ENCODE measurements at regions not wholly inside any gene's neighbourhood (a gene's known extent, or its start where the extent isn't known, plus 50 kb on each side); places are given as distances from the start of the nearest gene placed in this dataset.
"Not testable (repeated sequence)": the region's sequence is repeated elsewhere in the genome, so short reads cannot be mapped to it uniquely, and the experiment has no call there.

DNA sequence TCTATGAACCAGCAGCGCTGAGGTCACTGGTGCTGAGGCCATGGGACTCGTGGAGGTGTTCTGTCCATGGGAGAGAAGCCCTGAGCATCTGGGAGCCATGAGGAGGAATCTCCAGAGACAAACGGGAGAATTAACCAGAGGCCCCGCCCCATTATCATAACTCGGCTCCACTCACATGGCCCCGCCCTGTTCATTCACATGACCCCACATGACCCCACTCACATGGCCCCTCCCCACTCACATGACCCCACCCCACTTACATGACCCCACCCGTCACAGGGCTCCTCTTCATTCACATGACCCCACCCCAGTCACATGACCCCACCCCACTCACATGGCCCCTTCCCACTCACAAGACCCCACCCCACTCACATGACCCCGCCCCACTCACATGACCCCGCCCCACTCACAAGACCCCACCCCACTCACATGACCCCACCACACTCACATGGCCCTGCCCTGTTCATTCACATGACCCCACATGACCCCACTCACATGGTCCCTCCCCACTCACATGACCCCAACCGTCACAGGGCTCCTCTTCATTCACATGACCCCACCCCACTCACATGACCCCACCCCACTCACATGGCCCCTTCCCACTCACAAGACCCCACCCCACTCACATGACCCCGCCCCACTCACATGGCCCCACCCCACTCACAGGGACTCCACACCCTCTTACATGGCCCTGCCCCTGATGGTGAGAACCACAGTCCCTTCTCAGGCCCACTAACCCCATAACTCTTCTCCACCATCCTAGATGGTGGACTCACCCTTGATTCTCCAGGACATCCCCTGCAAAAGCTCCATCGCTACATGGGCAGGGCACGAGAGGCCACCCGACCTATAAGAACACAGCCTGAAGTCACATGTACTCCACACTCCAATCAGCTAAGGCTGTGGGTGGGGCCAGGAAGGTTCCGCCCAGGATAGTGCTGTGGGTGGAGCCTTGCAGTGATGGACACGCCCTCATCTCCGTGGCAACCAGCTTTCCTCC, 151.1 kb upstream of the SFSWAP start:
- Histone ChIP-seq H3K4me1 (ENCODE audit: control insufficient read depth in 3 of 3, insufficient read depth in 3 of 3, low read length in 3 of 3) (no peaks in the 10 kb centered on the region), H3K9ac (ENCODE audit: low read depth in 1 of 3, low read length in 3 of 3) (no peak overlapping the region), H3K4me3 (ENCODE audit: low read length in 3 of 3) (no peak overlapping the region), H3K36me3 (ENCODE audit: control insufficient read depth in 3 of 3, insufficient read depth in 3 of 3, low read length in 3 of 3) (no peaks in the 10 kb centered on the region), H3K27ac (ENCODE audit: low read depth, low read length) (no peak overlapping the region), H3K27me3 (ENCODE audit: control insufficient read depth in 3 of 3, insufficient read depth in 3 of 3, low read length in 3 of 3) (peaks cover 6 to 16% (median 7%) of the 10 kb centered on the region in 3 donors), H3K9me3 (ENCODE audit: control insufficient read depth in 3 of 3, low read length in 3 of 3) (no peaks in the 10 kb centered on the region)

DNA sequence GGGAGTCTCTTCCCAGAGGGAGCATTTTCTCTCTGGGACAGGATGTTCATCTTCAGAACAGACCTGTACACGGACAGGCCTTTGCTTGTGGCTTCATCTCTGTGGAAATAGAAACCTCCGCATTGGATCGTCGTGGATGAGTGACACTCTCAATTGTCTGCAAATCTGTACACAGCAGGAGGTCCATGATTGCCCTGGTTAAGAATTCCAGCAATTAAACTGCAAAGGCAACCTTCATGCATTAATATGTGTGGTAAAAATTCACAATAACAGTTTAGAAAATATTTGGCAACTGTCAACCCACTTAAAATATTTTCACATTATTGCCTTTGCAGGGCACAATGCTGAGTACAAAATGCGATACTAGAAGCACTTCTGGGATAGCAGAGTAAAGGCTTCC, 149.8 kb upstream of the SFSWAP start:
- Histone ChIP-seq H3K9me3 (ENCODE audit: control insufficient read depth in 3 of 3, low read length in 3 of 3) (no peaks in the 10 kb centered on the region), H3K4me1 (ENCODE audit: control insufficient read depth in 3 of 3, insufficient read depth in 3 of 3, low read length in 3 of 3) (no peaks in the 10 kb centered on the region), H3K36me3 (ENCODE audit: control insufficient read depth in 3 of 3, insufficient read depth in 3 of 3, low read length in 3 of 3) (no peaks in the 10 kb centered on the region), H3K4me3 (ENCODE audit: low read length in 3 of 3) (no peak overlapping the region), H3K27me3 (ENCODE audit: control insufficient read depth in 3 of 3, insufficient read depth in 3 of 3, low read length in 3 of 3) (peaks cover 1 to 19% (median 3%) of the 10 kb centered on the region in 3 donors), H3K9ac (ENCODE audit: low read depth in 1 of 3, low read length in 3 of 3) (no peak overlapping the region), H3K27ac (ENCODE audit: low read depth, low read length) (no peak overlapping the region)

DNA sequence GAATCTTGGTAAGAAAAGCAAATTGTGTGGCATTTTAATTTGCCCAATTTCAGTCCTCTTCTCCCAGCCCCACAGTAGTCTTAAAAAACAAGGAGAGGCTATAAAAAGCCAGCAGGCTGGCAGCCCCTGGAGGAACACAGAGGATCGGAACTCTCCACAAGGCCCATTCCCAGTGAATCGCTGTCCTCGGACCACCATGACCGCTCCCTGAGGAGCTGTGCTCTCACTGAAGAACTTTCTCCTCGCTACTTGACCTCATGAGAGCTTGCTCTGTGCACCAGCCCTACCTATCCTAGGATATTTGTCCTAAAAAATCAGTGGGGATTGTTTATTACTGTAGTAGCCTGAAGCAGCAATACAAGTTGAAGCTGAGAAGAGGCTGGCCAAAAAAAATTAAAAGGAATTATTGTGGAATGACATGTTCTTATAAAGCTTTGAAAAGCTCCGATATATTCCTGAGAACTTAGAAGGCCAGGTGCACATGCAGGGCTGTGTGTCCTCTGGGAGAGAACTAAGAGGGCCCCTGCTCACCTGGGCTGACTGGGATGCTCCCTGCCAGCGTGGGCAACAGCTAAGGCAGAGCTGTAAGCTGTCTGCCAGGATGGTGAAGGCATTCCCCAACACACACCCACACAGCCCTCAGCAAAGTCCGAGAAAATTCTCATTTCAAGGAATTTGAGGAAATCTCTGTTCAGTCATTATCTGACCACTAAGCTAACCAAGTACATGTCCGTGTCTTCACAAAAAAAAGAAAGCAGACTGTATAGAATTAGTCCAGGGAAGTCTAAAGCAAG, 148.8 kb upstream of the SFSWAP start:
- Histone ChIP-seq H3K27ac (ENCODE audit: low read depth, low read length) (no peak overlapping the region), H3K9ac (ENCODE audit: low read depth in 1 of 3, low read length in 3 of 3) (no peak overlapping the region), H3K36me3 (ENCODE audit: control insufficient read depth in 3 of 3, insufficient read depth in 3 of 3, low read length in 3 of 3) (no peaks in the 10 kb centered on the region), H3K27me3 (ENCODE audit: control insufficient read depth in 3 of 3, insufficient read depth in 3 of 3, low read length in 3 of 3) (peaks cover 3 to 20% (median 3%) of the 10 kb centered on the region in 3 donors), H3K4me3 (ENCODE audit: low read length in 3 of 3) (no peak overlapping the region), H3K9me3 (ENCODE audit: control insufficient read depth in 3 of 3, low read length in 3 of 3) (no peaks in the 10 kb centered on the region), H3K4me1 (ENCODE audit: control insufficient read depth in 3 of 3, insufficient read depth in 3 of 3, low read length in 3 of 3) (no peaks in the 10 kb centered on the region)

DNA sequence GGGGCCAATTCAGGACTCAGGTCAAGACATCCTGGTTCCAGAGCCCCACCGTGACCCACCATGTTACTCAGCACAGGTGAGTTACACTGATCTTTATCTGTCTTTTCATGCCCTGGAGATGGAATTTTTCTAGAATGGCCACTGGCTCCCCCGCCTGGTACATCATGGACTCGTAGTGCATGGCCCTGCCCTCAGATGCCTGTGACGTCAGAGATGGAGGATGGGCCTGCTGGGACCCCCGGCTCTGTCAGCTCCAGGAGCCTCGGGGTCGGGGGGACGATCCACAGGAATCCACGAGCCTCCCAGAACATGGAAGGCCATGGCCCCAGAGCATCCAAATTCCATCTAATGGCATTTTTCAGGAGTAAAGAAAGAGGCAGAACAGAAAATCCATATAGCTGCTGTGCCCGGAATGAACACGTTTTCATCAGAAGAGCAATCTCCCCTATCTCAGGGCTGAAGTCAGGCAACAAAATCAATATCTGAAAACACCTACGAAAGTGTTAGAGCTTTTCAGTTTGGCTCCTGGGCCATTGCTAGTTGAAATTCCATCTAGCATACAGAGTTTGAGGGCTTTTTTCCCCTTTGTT, 146.7 kb upstream of the SFSWAP start:
- H3K36me3 ChIP-seq (ENCODE audit: control insufficient read depth in 3 of 3, insufficient read depth in 3 of 3, low read length in 3 of 3); H3K9ac ChIP-seq (ENCODE audit: low read depth in 1 of 3, low read length in 3 of 3); H3K9me3 ChIP-seq (ENCODE audit: control insufficient read depth in 3 of 3, low read length in 3 of 3); H3K27ac ChIP-seq (ENCODE audit: low read depth, low read length); H3K4me1 ChIP-seq (ENCODE audit: control insufficient read depth in 3 of 3, insufficient read depth in 3 of 3, low read length in 3 of 3); H3K4me3 ChIP-seq (ENCODE audit: low read length in 3 of 3): not testable (repeated sequence)
- peaks cover 5 to 23% (median 23%) of the 10 kb centered on the region in 3 donors for H3K27me3 ChIP-seq (ENCODE audit: control insufficient read depth in 3 of 3, insufficient read depth in 3 of 3, low read length in 3 of 3)

DNA sequence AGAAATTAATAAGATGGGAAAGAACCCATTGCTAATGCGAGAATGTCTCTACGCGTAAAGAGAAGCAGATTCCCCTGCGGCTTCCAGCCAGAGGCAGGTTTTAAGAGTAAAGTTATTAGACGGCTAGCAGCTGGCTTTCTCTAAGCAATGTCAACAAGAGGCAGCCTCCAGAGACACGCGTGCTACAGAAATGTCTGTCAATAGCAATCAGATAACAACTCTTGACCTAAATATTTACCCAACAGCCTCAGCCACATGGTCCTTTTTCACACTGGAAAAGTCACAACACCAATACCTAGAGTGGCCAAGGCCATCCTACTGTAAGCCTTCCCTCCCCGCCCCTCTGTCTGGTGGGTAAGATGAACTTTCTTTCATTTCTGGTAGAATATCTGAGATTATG, 146.0 kb upstream of the SFSWAP start:
- Histone ChIP-seq H3K36me3 (ENCODE audit: control insufficient read depth in 3 of 3, insufficient read depth in 3 of 3, low read length in 3 of 3) (no peaks in the 10 kb centered on the region), H3K27ac (ENCODE audit: low read depth, low read length) (no peak overlapping the region), H3K9me3 (ENCODE audit: control insufficient read depth in 3 of 3, low read length in 3 of 3) (no peaks in the 10 kb centered on the region), H3K4me3 (ENCODE audit: low read length in 3 of 3) (no peak overlapping the region), H3K27me3 (ENCODE audit: control insufficient read depth in 3 of 3, insufficient read depth in 3 of 3, low read length in 3 of 3) (peaks cover 5 to 29% (median 26%) of the 10 kb centered on the region in 3 donors), H3K4me1 (ENCODE audit: control insufficient read depth in 3 of 3, insufficient read depth in 3 of 3, low read length in 3 of 3) (no peaks in the 10 kb centered on the region), H3K9ac (ENCODE audit: low read depth in 1 of 3, low read length in 3 of 3) (no peak overlapping the region)

DNA sequence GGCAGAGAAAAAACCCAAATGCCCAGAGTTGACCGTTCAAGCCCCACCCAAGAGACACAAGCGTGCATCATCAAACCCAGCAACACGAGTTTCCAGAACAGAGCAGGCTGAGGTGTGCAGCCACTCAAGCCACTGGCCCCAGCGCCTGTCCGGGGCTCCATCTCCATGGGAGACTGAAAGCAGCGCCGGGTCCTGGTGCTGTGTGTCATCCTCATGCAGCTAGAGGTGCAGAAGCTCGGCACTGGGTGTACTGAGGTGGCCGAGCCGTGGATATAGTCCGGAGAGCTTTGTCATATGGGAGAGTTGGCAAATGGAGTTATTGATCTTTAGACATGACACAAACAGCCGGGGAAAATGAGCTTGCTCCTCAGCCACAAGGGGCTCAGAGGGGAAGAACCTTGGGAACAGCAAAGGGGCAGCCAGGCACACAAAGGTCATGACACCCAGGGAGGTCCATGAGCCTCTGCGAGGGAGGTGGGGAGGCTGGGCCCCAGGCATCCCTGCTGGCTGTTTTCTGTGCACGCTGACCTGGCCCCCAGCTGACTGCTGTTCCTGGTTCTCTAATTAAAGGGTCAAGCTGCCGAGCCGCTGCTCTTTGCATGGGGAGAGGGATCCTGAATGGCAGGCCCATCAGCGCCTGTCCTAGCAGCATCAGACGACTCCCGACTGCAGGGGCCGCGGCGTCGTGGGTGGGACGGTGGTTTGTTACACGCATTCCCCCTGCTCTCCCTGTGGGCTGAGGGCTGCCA, 145.4 kb upstream of the SFSWAP start:
- H3K27me3 ChIP-seq (ENCODE audit: control insufficient read depth in 3 of 3, insufficient read depth in 3 of 3, low read length in 3 of 3): peaks cover 6 to 31% (median 29%) of the 10 kb centered on the region in 3 donors
- H3K36me3 ChIP-seq (ENCODE audit: control insufficient read depth in 3 of 3, insufficient read depth in 3 of 3, low read length in 3 of 3): no peaks in the 10 kb centered on the region
- H3K9me3 ChIP-seq (ENCODE audit: control insufficient read depth in 3 of 3, low read length in 3 of 3): no peaks in the 10 kb centered on the region
- no peak overlapping the region for H3K27ac ChIP-seq (ENCODE audit: low read depth, low read length)
- no peak overlapping the region for H3K9ac ChIP-seq (ENCODE audit: low read depth in 1 of 3, low read length in 3 of 3)
- no peak overlapping the region for H3K4me3 ChIP-seq (ENCODE audit: low read length in 3 of 3)
- no peaks in the 10 kb centered on the region for H3K4me1 ChIP-seq (ENCODE audit: control insufficient read depth in 3 of 3, insufficient read depth in 3 of 3, low read length in 3 of 3)

DNA sequence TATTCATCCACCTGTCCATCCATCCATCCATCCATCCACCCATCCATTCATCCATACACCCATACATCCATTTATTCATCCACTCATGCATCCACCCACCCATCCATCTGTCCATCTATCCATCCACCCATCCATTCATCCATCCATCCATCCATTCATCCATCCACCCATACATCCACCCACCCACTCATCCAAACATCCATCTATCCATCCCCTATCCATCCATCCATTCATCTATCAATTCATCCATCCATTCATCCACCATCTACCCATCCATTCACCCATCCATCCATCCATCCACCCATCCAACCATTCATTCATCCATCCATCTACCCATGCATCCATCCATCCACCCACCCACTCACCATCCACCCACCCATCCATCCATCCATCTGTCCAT, 142.6 kb upstream of the SFSWAP start:
- Histone ChIP-seq H3K4me3 (ENCODE audit: low read length in 3 of 3) (no peak overlapping the region), H3K9ac (ENCODE audit: low read depth in 1 of 3, low read length in 3 of 3) (no peak overlapping the region), H3K9me3 (ENCODE audit: control insufficient read depth in 3 of 3, low read length in 3 of 3) (no peaks in the 10 kb centered on the region), H3K36me3 (ENCODE audit: control insufficient read depth in 3 of 3, insufficient read depth in 3 of 3, low read length in 3 of 3) (no peaks in the 10 kb centered on the region), H3K27ac (ENCODE audit: low read depth, low read length) (no peak overlapping the region), H3K4me1 (ENCODE audit: control insufficient read depth in 3 of 3, insufficient read depth in 3 of 3, low read length in 3 of 3) (no peaks in the 10 kb centered on the region), H3K27me3 (ENCODE audit: control insufficient read depth in 3 of 3, insufficient read depth in 3 of 3, low read length in 3 of 3) (peaks cover 14 to 50% (median 43%) of the 10 kb centered on the region in 3 donors)

DNA sequence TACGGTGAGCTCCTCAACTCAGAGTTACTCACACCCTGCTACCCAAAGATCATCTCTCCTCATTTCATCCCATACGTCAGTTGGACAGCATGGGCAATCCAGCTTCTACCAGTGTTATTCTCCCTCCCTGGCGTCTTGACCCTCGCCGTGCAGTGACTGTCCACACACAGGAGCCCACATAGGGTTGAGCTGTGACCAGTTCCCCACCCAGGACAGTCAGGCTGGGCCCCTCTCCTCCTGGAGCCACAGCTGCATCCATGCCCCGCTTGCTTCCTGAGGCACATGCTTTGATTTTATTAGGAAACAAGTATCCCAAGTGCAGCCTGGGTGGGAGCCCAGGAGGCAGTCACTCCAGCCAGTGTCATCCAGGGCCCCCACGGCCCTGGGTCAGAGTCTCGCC, 140.3 kb upstream of the SFSWAP start:
- Histone ChIP-seq H3K9ac (ENCODE audit: low read depth in 1 of 3, low read length in 3 of 3) (no peak overlapping the region), H3K4me3 (ENCODE audit: low read length in 3 of 3) (no peak overlapping the region), H3K36me3 (ENCODE audit: control insufficient read depth in 3 of 3, insufficient read depth in 3 of 3, low read length in 3 of 3) (no peaks in the 10 kb centered on the region), H3K9me3 (ENCODE audit: control insufficient read depth in 3 of 3, low read length in 3 of 3) (no peaks in the 10 kb centered on the region), H3K4me1 (ENCODE audit: control insufficient read depth in 3 of 3, insufficient read depth in 3 of 3, low read length in 3 of 3) (no peaks in the 10 kb centered on the region), H3K27me3 (ENCODE audit: control insufficient read depth in 3 of 3, insufficient read depth in 3 of 3, low read length in 3 of 3) (peaks cover 18 to 64% (median 61%) of the 10 kb centered on the region in 3 donors), H3K27ac (ENCODE audit: low read depth, low read length) (no peak overlapping the region)

DNA sequence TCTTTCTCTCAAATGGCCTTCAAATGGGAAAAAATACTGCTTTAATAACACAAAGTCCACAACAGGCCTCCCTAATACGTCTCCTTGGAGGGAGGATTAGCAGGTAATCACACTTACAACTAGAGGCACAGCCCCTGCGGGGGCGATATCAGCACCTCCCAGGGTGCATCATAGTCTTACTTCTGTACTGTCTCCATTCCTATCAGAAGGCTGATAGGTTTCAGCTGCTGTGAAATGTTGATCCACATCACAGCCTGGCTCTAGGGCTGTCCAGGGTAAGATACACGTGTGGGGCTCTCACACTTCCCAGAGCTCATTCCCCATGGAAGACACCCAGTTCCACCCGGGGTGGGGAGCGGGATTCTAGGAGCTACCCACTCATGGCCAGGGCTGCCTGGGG, 139.1 kb upstream of the SFSWAP start:
- no peak overlapping the region for H3K27ac ChIP-seq (ENCODE audit: low read depth, low read length)
- H3K4me3 ChIP-seq (ENCODE audit: low read length in 3 of 3): no peak overlapping the region
- no peaks in the 10 kb centered on the region for H3K4me1 ChIP-seq (ENCODE audit: control insufficient read depth in 3 of 3, insufficient read depth in 3 of 3, low read length in 3 of 3)
- H3K36me3 ChIP-seq (ENCODE audit: control insufficient read depth in 3 of 3, insufficient read depth in 3 of 3, low read length in 3 of 3): no peaks in the 10 kb centered on the region
- peaks cover 24 to 66% (median 64%) of the 10 kb centered on the region in 3 donors for H3K27me3 ChIP-seq (ENCODE audit: control insufficient read depth in 3 of 3, insufficient read depth in 3 of 3, low read length in 3 of 3)
- no peak overlapping the region for H3K9ac ChIP-seq (ENCODE audit: low read depth in 1 of 3, low read length in 3 of 3)
- no peaks in the 10 kb centered on the region for H3K9me3 ChIP-seq (ENCODE audit: control insufficient read depth in 3 of 3, low read length in 3 of 3)

Measured in skeletal muscle tissue (tissue), 3 donors.